HG02571 (cell line): ENCODE measurements at regions not wholly inside any gene's neighbourhood (a gene's known extent, or its start where the extent isn't known, plus 50 kb on each side); places are given as distances from the start of the nearest gene placed in this dataset.
"Not testable (repeated sequence)": the region's sequence is repeated elsewhere in the genome, so short reads cannot be mapped to it uniquely, and the experiment has no call there.

Source experiments
- ATAC-seq: cut with Tn5 transposase; IDR thresholded peaks from one replicate; pipeline ENCODE4 v1.9.1; 2021; ENCODE audit warnings: mild to moderate bottlenecking, moderate library complexity; ENCODE audit not compliant: unreplicated experiment

- ATAC-seq: not testable (repeated sequence)
These were observed 144.3 kb downstream of the CCDC74A start for GRCh38 chr2:131671841-131672470.

- peak; percentile 90 for ATAC-seq
These were observed 145.0 kb downstream of the CCDC74A start for GRCh38 chr2:131672471-131673399.

- peak; percentile 91 for ATAC-seq
These were observed 145.9 kb downstream of the CCDC74A start for GRCh38 chr2:131673400-131674173.

- ATAC-seq: no peak
These were observed 146.5 kb downstream of the CCDC74A start for GRCh38 chr2:131674174-131674507.

GRCh38 chr2:131681611-131682121 lies 154.0 kb downstream of the CCDC74A start:
- peak; percentile 12 for ATAC-seq

- peak; percentile 100 for ATAC-seq
These were observed 154.6 kb downstream of the CCDC74A start for GRCh38 chr2:131682122-131682944.

- not testable (repeated sequence) for ATAC-seq
These were observed 155.2 kb downstream of the CCDC74A start for GRCh38 chr2:131682945-131683330.

- not testable (repeated sequence) for ATAC-seq
These were observed 157.1 kb downstream of the CCDC74A start for GRCh38 chr2:131684631-131685316.

- not testable (repeated sequence) for ATAC-seq
These were observed 158.6 kb downstream of the CCDC74A start for GRCh38 chr2:131686164-131686893.

GRCh38 chr2:131686894-131687238 lies 159.2 kb downstream of the CCDC74A start:
- not testable (repeated sequence) for ATAC-seq

GRCh38 chr2:131689066-131689465 lies 161.4 kb downstream of the CCDC74A start:
- not testable (repeated sequence) for ATAC-seq

GRCh38 chr2:131711268-131711667 lies 183.6 kb downstream of the CCDC74A start:
- ATAC-seq: not testable (repeated sequence)

- ATAC-seq: not testable (repeated sequence)
These were observed 190.2 kb downstream of the CCDC74A start for GRCh38 chr2:131717907-131718306.

- not testable (repeated sequence) for ATAC-seq
These were observed 193.5 kb downstream of the CCDC74A start for GRCh38 chr2:131721163-131721562.

- ATAC-seq: not testable (repeated sequence)
These were observed 194.6 kb downstream of the CCDC74A start for GRCh38 chr2:131722256-131722655.

- ATAC-seq: no peak
These were observed 196.3 kb downstream of the CCDC74A start for GRCh38 chr2:131724019-131724418.

GRCh38 chr2:131728451-131728850 lies 200.8 kb downstream of the CCDC74A start:
- not testable (repeated sequence) for ATAC-seq

- not testable (repeated sequence) for ATAC-seq
These were observed 205.8 kb downstream of the CCDC74A start for GRCh38 chr2:131733530-131733929.

GRCh38 chr2:131736406-131736805 lies 208.7 kb downstream of the CCDC74A start:
- ATAC-seq: not testable (repeated sequence)
